Astrocyte of the spinal cord (primary cell): ENCODE measurements at regions not wholly inside any gene's neighbourhood (a gene's known extent, or its start where the extent isn't known, plus 50 kb on each side); places are given as distances from the start of the nearest gene placed in this dataset.

Experiments used
- DNase-seq: peaks from one replicate; pipeline ENCODE4 v3.0.0; 2011; ENCODE audit warnings: low read depth, low spot score
- H3K4me3 ChIP-seq: 2 replicates; pipeline ENCODE4 v1.5.1; 2011; ENCODE audit warnings: low read depth, mild to moderate bottlenecking, low read length, moderate library complexity
- in situ Hi-C: cut with HindIII; loops from 2 replicates; pipeline ENCODE4 v1.10.0; 2017; ENCODE audit warnings: low sequenced_read_pairs
- TF ChIP-seq, protein P1 (sequence below): IDR thresholded peaks from 2 replicates; pipeline ENCODE4 v1.5.1; 2012; ENCODE audit warnings: low read depth, mild to moderate bottlenecking, low read length, inconsistent platforms

DNA sequence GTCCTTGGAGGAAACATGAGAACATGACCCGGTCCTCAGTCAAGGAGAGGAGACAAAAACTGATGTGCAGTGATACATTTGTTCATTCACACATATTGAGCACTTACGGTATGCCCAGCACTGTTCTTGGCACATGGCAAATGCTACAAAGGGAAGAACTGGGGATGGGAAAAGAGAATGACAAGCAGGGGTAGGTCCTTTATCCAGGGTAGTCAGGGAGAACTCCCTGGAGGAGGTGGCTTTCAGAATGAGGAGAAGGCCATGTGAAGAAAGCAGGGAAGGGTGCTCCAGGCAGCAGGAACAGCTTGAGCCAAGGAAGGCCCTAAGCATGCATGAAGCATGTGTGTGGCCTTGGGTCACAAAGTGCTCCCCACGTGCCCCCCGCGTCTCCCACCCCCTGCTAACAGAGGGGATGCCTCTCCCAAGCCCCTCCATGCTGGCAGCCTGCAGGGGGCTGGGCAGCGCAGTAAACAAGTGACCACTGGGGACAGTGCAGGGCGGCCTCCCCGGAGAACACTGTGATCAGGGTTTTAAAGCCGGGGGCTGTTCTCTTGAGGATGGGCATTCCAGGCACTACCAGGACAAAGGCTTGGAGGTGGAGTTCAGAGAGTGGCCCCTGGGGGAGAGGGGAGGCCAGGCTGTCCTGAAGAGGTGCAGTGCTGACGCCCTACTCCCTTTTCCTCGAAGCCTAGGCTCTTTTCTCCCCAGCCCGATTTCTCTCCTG lies 71.0 kb downstream of the PHETA1 start:
- H3K4me3 ChIP-seq: no peak overlapping the region
- DNase-seq: no peak
- TF ChIP-seq, protein P1, sequence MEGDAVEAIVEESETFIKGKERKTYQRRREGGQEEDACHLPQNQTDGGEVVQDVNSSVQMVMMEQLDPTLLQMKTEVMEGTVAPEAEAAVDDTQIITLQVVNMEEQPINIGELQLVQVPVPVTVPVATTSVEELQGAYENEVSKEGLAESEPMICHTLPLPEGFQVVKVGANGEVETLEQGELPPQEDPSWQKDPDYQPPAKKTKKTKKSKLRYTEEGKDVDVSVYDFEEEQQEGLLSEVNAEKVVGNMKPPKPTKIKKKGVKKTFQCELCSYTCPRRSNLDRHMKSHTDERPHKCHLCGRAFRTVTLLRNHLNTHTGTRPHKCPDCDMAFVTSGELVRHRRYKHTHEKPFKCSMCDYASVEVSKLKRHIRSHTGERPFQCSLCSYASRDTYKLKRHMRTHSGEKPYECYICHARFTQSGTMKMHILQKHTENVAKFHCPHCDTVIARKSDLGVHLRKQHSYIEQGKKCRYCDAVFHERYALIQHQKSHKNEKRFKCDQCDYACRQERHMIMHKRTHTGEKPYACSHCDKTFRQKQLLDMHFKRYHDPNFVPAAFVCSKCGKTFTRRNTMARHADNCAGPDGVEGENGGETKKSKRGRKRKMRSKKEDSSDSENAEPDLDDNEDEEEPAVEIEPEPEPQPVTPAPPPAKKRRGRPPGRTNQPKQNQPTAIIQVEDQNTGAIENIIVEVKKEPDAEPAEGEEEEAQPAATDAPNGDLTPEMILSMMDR: no peak
- in situ Hi-C loops: no loop called here

DNA sequence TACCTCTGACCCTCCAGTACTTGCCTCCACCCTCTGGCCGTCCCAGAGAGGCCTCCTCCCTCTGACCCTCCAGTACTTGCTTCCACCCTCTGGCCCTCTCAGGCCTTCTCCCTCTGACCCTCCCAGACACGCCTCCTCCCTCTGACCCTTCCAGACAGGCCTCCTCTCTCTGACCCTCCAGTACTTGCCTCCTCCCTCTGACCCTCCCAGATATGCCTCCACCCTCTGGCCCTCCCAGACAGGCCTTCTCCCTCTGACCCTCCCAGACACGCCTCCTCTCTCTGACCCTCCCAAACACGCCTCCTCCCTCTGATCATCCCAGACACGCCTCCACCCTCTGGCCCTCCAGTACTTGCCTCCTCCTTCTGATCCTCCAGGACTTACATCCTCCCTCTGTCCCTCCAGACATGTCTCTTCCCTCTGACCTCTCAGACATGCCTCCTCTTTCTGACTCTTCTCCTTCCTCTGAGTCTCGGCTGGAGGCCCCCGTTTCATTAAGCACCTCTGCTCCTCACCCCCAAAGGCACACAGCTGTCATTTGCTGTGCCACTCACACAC lies 71.9 kb downstream of the PHETA1 start:
- TF ChIP-seq, protein P1: no peak
- no peak overlapping the region for H3K4me3 ChIP-seq
- no peak for DNase-seq
- in situ Hi-C loops: no loop called here

DNA sequence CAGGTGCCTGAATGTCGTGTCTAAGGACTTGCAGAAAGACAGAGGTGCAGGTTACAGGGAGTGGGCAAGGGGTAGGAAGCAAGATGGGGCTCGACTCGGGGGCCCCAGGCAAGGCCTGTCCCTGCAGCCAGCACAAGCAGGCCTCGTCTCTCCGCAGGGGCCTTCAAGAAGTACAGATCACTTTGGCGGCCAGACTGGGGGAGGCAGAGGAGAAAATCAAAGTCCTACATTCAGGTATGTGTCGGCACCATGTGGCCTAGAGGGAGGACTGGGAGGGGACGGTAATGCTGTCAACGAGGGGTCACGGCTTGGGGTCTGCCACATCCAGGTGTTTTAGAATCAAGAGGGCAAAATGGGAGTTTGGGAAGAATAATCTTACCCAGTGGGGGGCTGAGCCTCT lies 73.7 kb downstream of the PHETA1 start:
- DNase-seq: no peak
- TF ChIP-seq, protein P1: no peak
- H3K4me3 ChIP-seq: no peak overlapping the region
- in situ Hi-C loops: no loop called here

DNA sequence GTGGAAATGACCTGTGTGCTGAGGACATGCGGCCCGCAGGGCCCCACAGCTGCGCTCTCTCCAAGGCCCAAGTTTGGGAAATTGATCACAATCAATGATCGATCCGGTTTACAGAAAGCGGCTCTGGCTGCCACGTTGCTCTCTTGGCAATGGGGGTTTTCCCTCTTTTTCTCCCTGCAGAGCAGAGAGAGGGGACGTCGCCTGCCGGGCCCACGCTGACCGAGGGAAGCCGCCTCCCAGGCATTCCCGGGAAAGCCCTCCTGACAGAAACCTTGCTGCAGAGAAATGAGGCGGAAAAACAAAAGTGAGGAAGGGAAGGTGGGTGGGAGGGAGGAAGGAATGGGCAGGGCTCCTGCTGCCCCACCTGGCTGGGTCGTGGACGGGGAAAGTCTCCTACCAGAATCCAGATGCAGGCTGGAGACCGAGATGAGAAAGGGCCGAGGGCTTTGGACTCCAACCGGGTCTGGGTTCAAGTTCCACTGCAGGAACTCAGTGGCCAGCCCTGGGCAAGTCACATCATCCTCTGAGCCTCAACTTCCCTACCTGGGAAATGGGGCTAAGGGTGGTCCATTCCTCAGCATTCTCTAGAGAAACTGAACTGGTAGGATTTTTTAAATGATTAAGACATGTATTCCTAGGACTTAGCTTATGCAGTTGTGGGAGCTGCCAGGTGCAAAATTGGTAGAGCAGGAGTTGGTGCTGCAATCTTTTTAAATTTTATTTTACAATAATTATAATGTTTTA lies 75.5 kb downstream of the PHETA1 start:
- TF ChIP-seq, protein P1: no peak
- in situ Hi-C loops: no loop called here
- DNase-seq: no peak
- H3K4me3 ChIP-seq: no peak overlapping the region

DNA sequence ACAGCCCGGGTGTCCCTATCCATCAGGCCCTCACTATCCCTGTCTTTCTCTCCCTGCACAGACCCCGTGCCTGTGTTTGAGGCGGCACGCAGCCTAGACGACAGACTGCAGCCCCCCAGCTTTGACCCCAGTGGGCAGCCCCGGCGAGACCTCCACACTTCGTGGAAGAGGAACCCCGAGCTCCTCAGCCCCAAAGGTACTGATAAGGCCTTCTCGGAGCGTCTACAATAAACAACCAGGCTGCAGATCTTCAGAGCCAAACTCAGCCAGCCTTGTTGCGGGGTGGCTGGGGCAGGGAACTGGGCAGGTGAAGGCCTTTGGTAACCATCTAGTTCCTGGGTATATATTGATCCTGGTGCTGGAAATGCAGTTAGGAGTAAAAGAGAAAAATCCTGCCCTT lies 77.5 kb downstream of the PHETA1 start:
- H3K4me3 ChIP-seq: no peak overlapping the region
- TF ChIP-seq, protein P1: no peak
- in situ Hi-C loops: no loop called here
- no peak for DNase-seq

DNA sequence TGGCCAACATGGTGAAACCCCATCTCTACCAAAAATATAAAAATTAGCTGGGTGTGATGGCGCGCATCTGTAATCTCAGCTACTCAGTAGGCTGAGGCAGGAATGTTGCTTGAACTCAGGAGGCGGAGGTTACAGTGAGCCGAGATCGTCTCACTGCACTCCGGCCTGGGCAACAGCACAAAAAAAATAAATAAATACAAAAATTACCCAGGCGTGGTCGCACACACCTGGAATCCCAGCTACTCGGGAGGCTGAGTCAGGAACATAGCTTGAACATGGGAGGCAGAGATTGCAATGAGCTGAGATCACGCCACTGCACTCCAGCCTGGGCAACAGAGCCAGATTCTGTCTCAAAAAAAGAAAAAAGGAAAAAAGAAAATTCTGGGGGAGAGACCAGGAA lies 80.1 kb downstream of the PHETA1 start:
- DNase-seq: no peak
- in situ Hi-C loops: no loop called here
- TF ChIP-seq, protein P1: no peak
- no peak overlapping the region for H3K4me3 ChIP-seq
